ENCODE measurements at regions not wholly inside any gene's neighbourhood (a gene's known extent, or its start where the extent isn't known, plus 50 kb on each side); places are given as distances from the start of the nearest gene placed in this dataset.
A peak's percentile ranks its signal among the peaks of the same experiment; 100 is the strongest.

DNA sequence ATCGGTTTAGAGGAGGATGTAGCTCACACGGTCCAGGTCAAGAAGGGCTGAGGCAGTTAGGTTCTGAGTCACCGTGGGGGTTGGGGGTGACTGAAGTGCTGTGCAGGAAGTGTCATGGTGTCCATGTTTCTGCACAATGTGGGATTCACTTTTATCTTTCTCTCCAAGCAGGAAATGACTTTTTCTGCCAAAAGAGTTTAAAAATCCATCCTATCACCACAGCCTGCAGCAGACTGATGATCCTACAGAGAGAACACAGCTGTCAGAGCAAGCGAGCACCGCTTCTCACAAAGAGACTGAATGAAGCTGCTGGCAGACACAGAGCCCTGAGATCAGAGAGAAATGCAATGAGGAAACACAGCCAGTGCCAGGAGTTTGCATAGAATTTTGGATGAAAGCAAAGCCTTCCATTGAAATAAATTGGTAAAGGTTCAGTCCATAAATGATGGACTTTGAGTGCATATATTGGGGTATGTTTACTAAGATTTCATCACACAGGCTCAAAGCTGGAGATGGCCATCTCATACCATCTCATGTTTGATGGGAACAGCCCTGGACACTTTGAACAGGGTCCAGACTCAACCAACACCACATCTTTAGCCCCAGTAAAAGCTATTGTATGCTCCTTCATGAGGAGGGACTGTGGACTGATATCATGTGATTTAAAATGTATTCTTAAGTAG, 213.9 kb upstream of the FBXL7 start:
- Histone ChIP-seq H3K9me1 (replicated peaks; ENCODE audit: control insufficient read depth, extremely low read depth, insufficient read depth, low read length) (no peaks in the 10 kb centered on the region), H3K79me2 (ENCODE audit: control insufficient read depth, insufficient read depth, low read length) (no peaks in the 10 kb centered on the region), H3K4me2 (ENCODE audit: insufficient read depth, low read length) (no peak overlapping the region), H3K4me3 (replicated peaks in 1 of 3; ENCODE audit: insufficient read depth in 1 of 3, low read depth in 1 of 3, low read length in 3 of 3) (no peak overlapping the region), H3K27me3 (ENCODE audit: control insufficient read depth in 2 of 2, insufficient read depth in 2 of 2, low read length in 2 of 2) (no peaks in the 10 kb centered on the region), H3K27ac (ENCODE audit: insufficient read depth, low read depth, low read length) (no peak overlapping the region), H3K9ac (replicated peaks; ENCODE audit: extremely low read depth, insufficient read depth, low read length) (no peak overlapping the region), H2AFZ (ENCODE audit: low read depth, low read length) (no peak overlapping the region), H3K9me3 (replicated peaks; ENCODE audit: control insufficient read depth, insufficient read depth, low read length) (no peaks in the 10 kb centered on the region), H4K20me1 (replicated peaks; ENCODE audit: control insufficient read depth, extremely low read depth, insufficient read depth, low read length) (no peaks in the 10 kb centered on the region), H3K4me1 (ENCODE audit: control insufficient read depth, extremely low read depth, insufficient read depth, low read length) (peaks cover 2% of the 10 kb centered on the region), H3K36me3 (ENCODE audit: control insufficient read depth in 2 of 2, extremely low read depth in 1 of 2, insufficient read depth in 2 of 2, low read length in 2 of 2) (no peaks in the 10 kb centered on the region)
- no peak for TF ChIP-seq MYC (IDR thresholded peaks at IDR 0.05; ENCODE audit: low read depth, low read length)
- TF ChIP-seq, protein P1, sequence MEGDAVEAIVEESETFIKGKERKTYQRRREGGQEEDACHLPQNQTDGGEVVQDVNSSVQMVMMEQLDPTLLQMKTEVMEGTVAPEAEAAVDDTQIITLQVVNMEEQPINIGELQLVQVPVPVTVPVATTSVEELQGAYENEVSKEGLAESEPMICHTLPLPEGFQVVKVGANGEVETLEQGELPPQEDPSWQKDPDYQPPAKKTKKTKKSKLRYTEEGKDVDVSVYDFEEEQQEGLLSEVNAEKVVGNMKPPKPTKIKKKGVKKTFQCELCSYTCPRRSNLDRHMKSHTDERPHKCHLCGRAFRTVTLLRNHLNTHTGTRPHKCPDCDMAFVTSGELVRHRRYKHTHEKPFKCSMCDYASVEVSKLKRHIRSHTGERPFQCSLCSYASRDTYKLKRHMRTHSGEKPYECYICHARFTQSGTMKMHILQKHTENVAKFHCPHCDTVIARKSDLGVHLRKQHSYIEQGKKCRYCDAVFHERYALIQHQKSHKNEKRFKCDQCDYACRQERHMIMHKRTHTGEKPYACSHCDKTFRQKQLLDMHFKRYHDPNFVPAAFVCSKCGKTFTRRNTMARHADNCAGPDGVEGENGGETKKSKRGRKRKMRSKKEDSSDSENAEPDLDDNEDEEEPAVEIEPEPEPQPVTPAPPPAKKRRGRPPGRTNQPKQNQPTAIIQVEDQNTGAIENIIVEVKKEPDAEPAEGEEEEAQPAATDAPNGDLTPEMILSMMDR (IDR thresholded peaks at IDR 0.05; ENCODE audit: extremely low read depth in 1 of 2, insufficient read depth in 1 of 2, low read depth in 1 of 2, low read length in 2 of 2), result no peak
- no peak for TF ChIP-seq POLR2A (IDR thresholded peaks at IDR 0.05; ENCODE audit: low read depth, low read length)
- TF ChIP-seq JUN (IDR thresholded peaks at IDR 0.05; ENCODE audit: borderline replicate concordance, insufficient read depth, insufficient read length, low read depth), result no peak
- no peak for TF ChIP-seq POLR2AphosphoS5 (IDR thresholded peaks at IDR 0.05; ENCODE audit: insufficient read depth, low read depth, low read length)
- TF ChIP-seq, protein P2, sequence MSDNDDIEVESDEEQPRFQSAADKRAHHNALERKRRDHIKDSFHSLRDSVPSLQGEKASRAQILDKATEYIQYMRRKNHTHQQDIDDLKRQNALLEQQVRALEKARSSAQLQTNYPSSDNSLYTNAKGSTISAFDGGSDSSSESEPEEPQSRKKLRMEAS (IDR thresholded peaks at IDR 0.05; ENCODE audit: insufficient read depth, insufficient read length), result no peak
- TF ChIP-seq GATA2 (IDR thresholded peaks at IDR 0.05; ENCODE audit: insufficient read depth, insufficient read length, low read depth, low read length), result peak; percentile 34
- peak; percentile 79 for TF ChIP-seq FOS (IDR thresholded peaks at IDR 0.05; ENCODE audit: borderline replicate concordance, insufficient read depth, low read length)
- TF ChIP-seq EZH2 (IDR thresholded peaks at IDR 0.05; ENCODE audit: borderline replicate concordance, low read depth, low read length, severe bottlenecking), result no peak
- FAIRE-seq, result no peak
- POLR2A ChIA-PET, result no interaction called here
- intact Hi-C loops (cut with micrococcal nuclease), result loop anchor here (1.0 to 5.0 kb wide), 2 partner anchors 536 to 709 kb away; no protein-coding TSS in a partner anchor
- DNase-seq (ENCODE audit: low read depth, low spot score), result peak; percentile 24
- CTCF ChIA-PET, result no interaction called here
- dilution Hi-C loops (cut with MboI; ENCODE audit: extremely low pct_ligation_motif_present, low sequenced_read_pairs), result no loop called here
- no TSS peak for BruUV-seq (replicated peaks)

All from endothelial cell of umbilical vein (primary cell).